ENCODE measurements at regions not wholly inside any gene's neighbourhood (a gene's known extent, or its start where the extent isn't known, plus 50 kb on each side); places are given as distances from the start of the nearest gene placed in this dataset.

DNA sequence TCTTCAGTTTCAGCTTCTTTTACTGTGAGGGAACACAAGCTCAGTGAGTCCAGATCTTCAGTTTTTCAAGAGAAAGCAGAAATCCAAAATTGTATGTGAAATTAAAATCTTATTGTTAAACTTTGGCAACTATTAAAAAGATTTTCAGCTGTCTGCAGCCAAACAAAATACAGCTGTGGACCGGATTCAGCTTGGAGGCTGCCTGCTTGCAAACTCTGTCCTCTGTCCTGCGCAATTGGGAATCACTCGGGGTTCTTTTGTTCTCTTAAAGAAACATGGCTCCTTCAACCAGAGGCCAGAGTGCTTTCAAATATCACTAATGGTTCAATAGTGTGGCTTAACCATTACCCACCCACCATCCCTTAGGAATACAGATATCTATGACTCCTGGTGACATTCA lies 201.2 kb downstream of the CHIC2 start:
- no peak for TF ChIP-seq EZH2 (IDR thresholded peaks at IDR 0.05; ENCODE audit: insufficient read depth, low read length)
- TF ChIP-seq, protein P1, sequence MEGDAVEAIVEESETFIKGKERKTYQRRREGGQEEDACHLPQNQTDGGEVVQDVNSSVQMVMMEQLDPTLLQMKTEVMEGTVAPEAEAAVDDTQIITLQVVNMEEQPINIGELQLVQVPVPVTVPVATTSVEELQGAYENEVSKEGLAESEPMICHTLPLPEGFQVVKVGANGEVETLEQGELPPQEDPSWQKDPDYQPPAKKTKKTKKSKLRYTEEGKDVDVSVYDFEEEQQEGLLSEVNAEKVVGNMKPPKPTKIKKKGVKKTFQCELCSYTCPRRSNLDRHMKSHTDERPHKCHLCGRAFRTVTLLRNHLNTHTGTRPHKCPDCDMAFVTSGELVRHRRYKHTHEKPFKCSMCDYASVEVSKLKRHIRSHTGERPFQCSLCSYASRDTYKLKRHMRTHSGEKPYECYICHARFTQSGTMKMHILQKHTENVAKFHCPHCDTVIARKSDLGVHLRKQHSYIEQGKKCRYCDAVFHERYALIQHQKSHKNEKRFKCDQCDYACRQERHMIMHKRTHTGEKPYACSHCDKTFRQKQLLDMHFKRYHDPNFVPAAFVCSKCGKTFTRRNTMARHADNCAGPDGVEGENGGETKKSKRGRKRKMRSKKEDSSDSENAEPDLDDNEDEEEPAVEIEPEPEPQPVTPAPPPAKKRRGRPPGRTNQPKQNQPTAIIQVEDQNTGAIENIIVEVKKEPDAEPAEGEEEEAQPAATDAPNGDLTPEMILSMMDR (IDR thresholded peaks at IDR 0.05; ENCODE audit: insufficient read depth, low read depth, low read length), result no peak
- Histone ChIP-seq H3K9me3 (ENCODE audit: insufficient read depth, low read depth, low read length) (no peaks in the 10 kb centered on the region), H4K20me1 (ENCODE audit: insufficient read depth, low read length) (no peaks in the 10 kb centered on the region), H3K27ac (ENCODE audit: low read depth, low read length) (no peak overlapping the region), H3K9ac (ENCODE audit: low read length) (no peak overlapping the region), H3K4me1 (ENCODE audit: insufficient read depth, low read length) (peaks cover 13% of the 10 kb centered on the region), H3K79me2 (ENCODE audit: insufficient read depth, low read length) (no peaks in the 10 kb centered on the region), H3K36me3 (ENCODE audit: insufficient read depth, low read length) (no peaks in the 10 kb centered on the region), H3K4me2 (ENCODE audit: low read length) (peak overlapping the region; percentile 24), H3K27me3 (ENCODE audit: insufficient read depth, low read length) (no peaks in the 10 kb centered on the region), H3K4me3 (ENCODE audit: insufficient read depth, low read depth, low read length) (no peak overlapping the region), H2AFZ (ENCODE audit: low read depth, low read length) (no peak overlapping the region)
- DNase-seq (ENCODE audit: low read depth), result peak; percentile 62
- H3K36me3 Mint-ChIP-seq (ENCODE audit: low read depth, unreplicated experiment), result no peaks in the 10 kb centered on the region
- H3K4me1 Mint-ChIP-seq (ENCODE audit: low read depth, unreplicated experiment), result peaks cover 7% of the 10 kb centered on the region
- H3K9me3 Mint-ChIP-seq (ENCODE audit: unreplicated experiment), result no peaks in the 10 kb centered on the region
- H3K27ac Mint-ChIP-seq (ENCODE audit: unreplicated experiment), result no peak overlapping the region
- H3K27me3 Mint-ChIP-seq (ENCODE audit: low read depth, unreplicated experiment), result peaks cover 3% of the 10 kb centered on the region
- H3K4me3 Mint-ChIP-seq (ENCODE audit: unreplicated experiment), result no peak overlapping the region
- no peak for FAIRE-seq

DNA sequence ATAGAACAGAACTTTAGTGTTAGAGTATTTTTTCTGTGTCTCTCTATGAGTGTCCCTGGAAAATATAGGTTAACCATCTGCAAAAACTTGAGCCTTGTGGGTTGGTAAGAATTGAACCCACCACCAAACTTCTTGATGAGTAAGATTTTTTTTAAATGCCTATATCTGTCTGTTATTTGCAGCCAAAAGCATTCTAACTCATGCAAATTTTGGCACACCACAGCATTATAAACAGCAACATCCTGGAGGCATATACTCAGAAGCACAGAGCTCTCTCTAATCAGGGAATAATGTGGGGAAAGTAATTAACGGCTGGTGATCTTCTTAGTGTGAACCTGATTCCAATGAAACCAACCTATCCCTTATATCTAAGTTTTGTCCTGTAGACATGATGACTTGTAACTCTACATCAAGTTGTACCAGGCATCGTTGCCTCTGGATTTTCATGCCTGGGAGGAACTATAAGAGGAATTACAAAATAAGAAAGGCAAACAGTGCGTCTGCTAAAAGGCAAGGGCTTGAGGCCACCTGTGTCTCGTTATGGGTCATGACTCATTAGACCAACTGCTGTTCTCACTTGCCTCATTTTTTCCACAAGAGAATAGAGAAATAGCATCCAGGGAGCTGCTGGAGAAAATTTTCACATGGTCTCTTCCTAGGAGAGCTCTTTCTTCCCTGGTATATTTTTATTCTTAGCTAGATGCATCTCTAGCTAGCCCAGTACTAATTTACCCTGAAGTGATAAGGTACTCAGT lies 202.4 kb downstream of the CHIC2 start:
- Histone ChIP-seq H3K4me3 (ENCODE audit: insufficient read depth, low read depth, low read length) (no peak overlapping the region), H3K79me2 (ENCODE audit: insufficient read depth, low read length) (no peaks in the 10 kb centered on the region), H3K9ac (ENCODE audit: low read length) (peak overlapping the region; percentile 11), H3K4me2 (ENCODE audit: low read length) (peak overlapping the region; percentile 24), H4K20me1 (ENCODE audit: insufficient read depth, low read length) (no peaks in the 10 kb centered on the region), H3K36me3 (ENCODE audit: insufficient read depth, low read length) (no peaks in the 10 kb centered on the region), H3K4me1 (ENCODE audit: insufficient read depth, low read length) (peaks cover 13% of the 10 kb centered on the region), H2AFZ (ENCODE audit: low read depth, low read length) (no peak overlapping the region), H3K27me3 (ENCODE audit: insufficient read depth, low read length) (no peaks in the 10 kb centered on the region), H3K9me3 (ENCODE audit: insufficient read depth, low read depth, low read length) (no peaks in the 10 kb centered on the region), H3K27ac (ENCODE audit: low read depth, low read length) (peak overlapping the region; percentile 37)
- Mint-ChIP-seq H3K36me3 (ENCODE audit: low read depth, unreplicated experiment) (no peaks in the 10 kb centered on the region), H3K27ac (ENCODE audit: unreplicated experiment) (no peak overlapping the region), H3K4me1 (ENCODE audit: low read depth, unreplicated experiment) (peaks cover 7% of the 10 kb centered on the region), H3K27me3 (ENCODE audit: low read depth, unreplicated experiment) (peaks cover 3% of the 10 kb centered on the region), H3K9me3 (ENCODE audit: unreplicated experiment) (no peaks in the 10 kb centered on the region), H3K4me3 (ENCODE audit: unreplicated experiment) (no peak overlapping the region)
- DNase-seq (ENCODE audit: low read depth) (peak; percentile 93), FAIRE-seq (peak; percentile 99)
- no peak for TF ChIP-seq EZH2 (IDR thresholded peaks at IDR 0.05; ENCODE audit: insufficient read depth, low read length)
- TF ChIP-seq, protein P1 (IDR thresholded peaks at IDR 0.05; ENCODE audit: insufficient read depth, low read depth, low read length), result no peak

DNA sequence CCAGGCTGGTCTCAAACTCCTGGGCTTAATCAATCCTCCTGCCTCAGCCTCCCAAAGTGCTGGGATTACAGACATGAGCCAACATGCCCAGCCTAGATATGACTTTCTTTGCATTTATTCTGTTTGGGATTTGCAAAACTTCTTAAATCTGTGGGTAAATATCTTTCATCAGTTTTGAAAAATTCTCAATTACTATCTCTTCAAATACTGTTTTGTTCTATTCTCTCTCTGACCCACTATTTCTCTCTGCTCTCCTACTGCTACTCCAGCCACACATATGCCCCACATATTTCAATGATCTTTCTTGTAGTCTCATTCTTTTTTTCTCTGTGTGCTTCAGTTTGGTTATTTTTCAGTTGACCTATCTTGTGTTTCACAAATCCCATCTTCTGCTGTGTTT lies 205.1 kb downstream of the CHIC2 start:
- TF ChIP-seq EZH2 (IDR thresholded peaks at IDR 0.05; ENCODE audit: insufficient read depth, low read length), result no peak
- Histone ChIP-seq H3K9me3 (ENCODE audit: insufficient read depth, low read depth, low read length) (no peaks in the 10 kb centered on the region), H3K9ac (ENCODE audit: low read length) (no peak overlapping the region), H3K27ac (ENCODE audit: low read depth, low read length) (no peak overlapping the region), H3K4me2 (ENCODE audit: low read length) (no peak overlapping the region), H3K4me3 (ENCODE audit: insufficient read depth, low read depth, low read length) (no peak overlapping the region), H2AFZ (ENCODE audit: low read depth, low read length) (no peak overlapping the region), H3K4me1 (ENCODE audit: insufficient read depth, low read length) (peaks cover 36% of the 10 kb centered on the region), H3K36me3 (ENCODE audit: insufficient read depth, low read length) (no peaks in the 10 kb centered on the region), H3K27me3 (ENCODE audit: insufficient read depth, low read length) (no peaks in the 10 kb centered on the region), H3K79me2 (ENCODE audit: insufficient read depth, low read length) (no peaks in the 10 kb centered on the region), H4K20me1 (ENCODE audit: insufficient read depth, low read length) (no peaks in the 10 kb centered on the region)
- H3K4me3 Mint-ChIP-seq (ENCODE audit: unreplicated experiment), result no peak overlapping the region
- no peak overlapping the region for H3K27ac Mint-ChIP-seq (ENCODE audit: unreplicated experiment)
- DNase-seq (ENCODE audit: low read depth) (no peak), FAIRE-seq (no peak)
- no peaks in the 10 kb centered on the region for H3K36me3 Mint-ChIP-seq (ENCODE audit: low read depth, unreplicated experiment)
- H3K4me1 Mint-ChIP-seq (ENCODE audit: low read depth, unreplicated experiment), result peaks cover 14% of the 10 kb centered on the region
- no peaks in the 10 kb centered on the region for H3K9me3 Mint-ChIP-seq (ENCODE audit: unreplicated experiment)
- peaks cover 1% of the 10 kb centered on the region for H3K27me3 Mint-ChIP-seq (ENCODE audit: low read depth, unreplicated experiment)
